ENCODE measurements at regions not wholly inside any gene's neighbourhood (a gene's known extent, or its start where the extent isn't known, plus 50 kb on each side); places are given as distances from the start of the nearest gene placed in this dataset.

- no peak for TF ChIP-seq CTCF (conservative IDR thresholded peaks at IDR 0.05; ENCODE audit: low read depth, low read length)
- no peak for DNase-seq (ENCODE audit: low read depth)
- no peak overlapping the region for H3K4me3 ChIP-seq (ENCODE audit: low read depth, low read length)
These were observed 180.2 kb upstream of the TET2 start for GRCh38 chr4:104966349-104967033.

GRCh38 chr4:104967034-104967401, 179.7 kb upstream of the TET2 start:
- H3K4me3 ChIP-seq (ENCODE audit: low read depth, low read length) = no peak overlapping the region
- DNase-seq (ENCODE audit: low read depth) = no peak
- TF ChIP-seq CTCF (conservative IDR thresholded peaks at IDR 0.05; ENCODE audit: low read depth, low read length) = no peak

DNA sequence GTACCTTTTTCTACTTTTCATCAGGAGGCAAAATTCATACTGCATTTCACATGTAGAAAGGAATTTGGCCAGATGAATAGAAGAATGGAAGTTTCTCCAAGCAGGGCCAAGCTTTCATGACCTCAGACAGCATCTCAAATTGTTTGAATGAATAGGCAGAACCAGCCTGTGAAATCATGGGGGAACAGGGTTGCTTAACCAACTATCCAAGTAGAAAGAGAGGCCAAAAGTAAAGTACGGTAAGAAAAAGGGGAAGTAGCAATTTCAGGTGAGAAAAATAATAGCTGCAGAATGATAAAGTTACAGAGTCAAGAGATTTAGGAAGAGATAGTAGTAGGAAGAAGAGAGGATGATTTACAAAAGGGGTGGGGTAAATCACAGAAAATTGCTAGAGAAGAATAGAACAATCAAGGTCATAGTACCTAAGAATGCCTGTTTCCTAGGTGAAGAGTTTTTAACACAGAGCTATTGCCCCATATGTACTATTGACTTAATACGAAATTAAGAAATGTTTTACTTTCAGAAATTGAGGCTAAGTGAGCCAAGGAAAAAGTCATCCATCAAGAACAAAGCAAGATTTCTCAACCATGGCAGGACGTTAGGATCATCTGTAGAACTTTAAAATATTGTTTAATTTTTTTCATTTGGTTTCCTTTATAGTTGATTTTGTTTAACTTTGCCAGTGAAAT, 177.1 kb upstream of the TET2 start:
- DNase-seq (ENCODE audit: low read depth) = no peak
- no peak for TF ChIP-seq CTCF (conservative IDR thresholded peaks at IDR 0.05; ENCODE audit: low read depth, low read length)
- H3K4me3 ChIP-seq (ENCODE audit: low read depth, low read length) = no peak overlapping the region

- H3K4me3 ChIP-seq (ENCODE audit: low read depth, low read length) = no peak overlapping the region
- no peak for TF ChIP-seq CTCF (conservative IDR thresholded peaks at IDR 0.05; ENCODE audit: low read depth, low read length)
- no peak for DNase-seq (ENCODE audit: low read depth)
These were observed 175.2 kb upstream of the TET2 start for GRCh38 chr4:104971462-104971861.

- TF ChIP-seq CTCF (conservative IDR thresholded peaks at IDR 0.05; ENCODE audit: low read depth, low read length) = no peak
- no peak for DNase-seq (ENCODE audit: low read depth)
- no peak overlapping the region for H3K4me3 ChIP-seq (ENCODE audit: low read depth, low read length)
These were observed 173.0 kb upstream of the TET2 start for GRCh38 chr4:104973708-104974107.

DNA sequence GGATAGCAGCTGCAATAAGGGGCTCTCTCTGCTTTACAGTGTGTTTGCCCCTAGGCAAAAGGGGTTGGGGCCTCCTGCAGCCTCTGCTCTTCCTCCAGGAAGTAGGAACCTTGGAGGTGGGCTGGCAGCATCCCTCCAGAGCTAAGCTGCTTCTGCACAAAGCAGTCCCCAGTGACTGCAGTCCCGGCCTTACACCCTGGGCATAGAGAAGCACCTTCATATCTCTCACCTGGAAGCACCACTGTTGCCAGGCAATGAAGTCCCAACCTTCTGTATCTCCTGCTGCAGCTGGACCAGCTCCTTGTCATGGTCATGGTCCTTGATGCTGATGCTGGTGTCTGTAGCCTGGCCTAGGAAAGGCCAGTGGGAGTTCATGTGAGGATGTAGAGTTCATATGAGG, 171.1 kb upstream of the TET2 start:
- TF ChIP-seq CTCF (conservative IDR thresholded peaks at IDR 0.05; ENCODE audit: low read depth, low read length) = no peak
- DNase-seq (ENCODE audit: low read depth) = no peak
- H3K4me3 ChIP-seq (ENCODE audit: low read depth, low read length) = no peak overlapping the region

DNA sequence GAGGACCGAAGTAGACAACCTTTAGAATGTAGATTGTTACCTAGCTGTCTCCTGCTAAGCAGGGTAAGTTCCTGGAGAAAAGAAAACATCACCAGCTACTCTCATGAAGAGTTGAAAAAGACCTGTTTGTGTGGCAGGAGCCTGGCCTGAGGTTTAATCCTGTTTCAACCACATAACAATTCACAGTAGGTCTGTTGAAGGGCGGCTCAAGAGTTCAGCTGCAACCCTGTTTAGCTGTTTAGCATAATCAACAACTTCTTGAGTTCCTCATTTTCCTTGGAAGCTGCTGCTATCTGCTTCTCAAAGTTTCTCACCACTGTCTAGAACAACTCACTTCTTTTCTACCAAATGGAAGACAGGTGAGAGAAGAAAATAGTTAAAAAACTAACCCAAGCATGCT, 170.4 kb upstream of the TET2 start:
- no peak for DNase-seq (ENCODE audit: low read depth)
- no peak for TF ChIP-seq CTCF (conservative IDR thresholded peaks at IDR 0.05; ENCODE audit: low read depth, low read length)
- no peak overlapping the region for H3K4me3 ChIP-seq (ENCODE audit: low read depth, low read length)
